H1 (cell line): ENCODE measurements at regions not wholly inside any gene's neighbourhood (a gene's known extent, or its start where the extent isn't known, plus 50 kb on each side); places are given as distances from the start of the nearest gene placed in this dataset.

ENCODE experiments used
- CTCF ChIA-PET: fragments of 300-600 bp; sonication (Branson Sonifier 250); formaldehyde crosslinking; loops from one replicate; lab custom pipeline; 2021; ENCODE audit not compliant: partially characterized antibody; lab: Charles Lee
- POLR2A ChIA-PET: fragments of 300-600 bp; sonication (Branson Sonifier 250); formaldehyde crosslinking; loops from one replicate; lab custom pipeline; 2021; ENCODE audit warnings: inconsistent platforms; ENCODE audit not compliant: partially characterized antibody; lab: Charles Lee
- DNase-seq, 2 experiments: peaks; one replicate each; pipeline versions ENCODE4 v3.0.0 to v3.0.0-alpha.2; 2010 to 2022; ENCODE audit warnings: low spot score in 2 of 2, low read depth in 1 of 2, mixed read lengths in 1 of 2
- FAIRE-seq: peaks from 2 replicates; lab custom pipeline; 2011; peaks lifted over from hg19 to GRCh38; lab: Jason Lieb, UNC
- H2AFZ ChIP-seq: 2 replicates; pipeline ENCODE4 v1.8.1; 2012; ENCODE audit warnings: low read length, inconsistent platforms
- H2AK5ac ChIP-seq: 2 replicates; pipeline ENCODE4 v1.6.1; 2013; ENCODE audit warnings: low read depth, low read length
- H2BK120ac ChIP-seq: replicated peaks from 2 replicates; pipeline ENCODE3; 2013; ENCODE audit warnings: low read depth, low read length, inconsistent platforms
- H2BK12ac ChIP-seq: 2 replicates; pipeline ENCODE4 v1.6.1; 2013; ENCODE audit warnings: low read depth, low read length
- H2BK15ac ChIP-seq: 2 replicates; pipeline ENCODE4 v1.6.1; 2013; ENCODE audit warnings: low read length
- H2BK20ac ChIP-seq: 2 replicates; pipeline ENCODE4 v1.6.1; 2013; ENCODE audit warnings: low read length
- H2BK5ac ChIP-seq: 2 replicates; pipeline ENCODE4 v1.6.1; 2013; ENCODE audit warnings: low read depth, low read length
- H3K14ac ChIP-seq: 2 replicates; pipeline ENCODE4 v1.6.1; 2013; ENCODE audit warnings: inconsistent platforms; ENCODE audit not compliant: insufficient read length
- H3K18ac ChIP-seq: 2 replicates; pipeline ENCODE4 v1.6.1; 2013; ENCODE audit warnings: low read length; ENCODE audit errors: extremely low read depth
- H3K23ac ChIP-seq: 2 replicates; pipeline ENCODE4 v1.6.1; 2013; ENCODE audit warnings: inconsistent platforms; ENCODE audit not compliant: insufficient read length
- H3K23me2 ChIP-seq: 2 replicates; pipeline ENCODE4 v1.6.1; 2013; ENCODE audit warnings: low read depth, low read length
- H3K27ac ChIP-seq: 2 replicates; pipeline ENCODE4 v1.6.1; 2011; ENCODE audit warnings: low read depth, low read length, inconsistent platforms
- H3K27me3 ChIP-seq, 4 experiments: replicated peaks in 1 of 4; 1 replicate in 1 of 4; 2 replicates in 3 of 4; pipeline versions ENCODE4 v1.6.1 to v1.8.1; 2011 to 2013; ENCODE audit warnings: low read length in 3 of 4, mild to moderate bottlenecking in 3 of 4, inconsistent platforms in 2 of 4, mixed read lengths in 2 of 4, moderate library complexity in 1 of 4; ENCODE audit not compliant: control insufficient read depth in 3 of 4, insufficient read depth in 3 of 4; ENCODE audit errors: extremely low read depth in 1 of 4
- H3K36me3 ChIP-seq, 4 experiments: 2 replicates each; pipeline versions ENCODE4 v1.6.1 to v1.8.1; 2011 to 2013; ENCODE audit warnings: mild to moderate bottlenecking in 4 of 4, low read length in 3 of 4, moderate library complexity in 2 of 4, control low read depth in 1 of 4, inconsistent platforms in 1 of 4; ENCODE audit not compliant: insufficient read depth in 4 of 4, control insufficient read depth in 2 of 4
- H3K4ac ChIP-seq: replicated peaks from 2 replicates; pipeline ENCODE3; 2013; ENCODE audit warnings: low read length, low read depth, mixed read lengths, inconsistent platforms; ENCODE audit not compliant: insufficient read length
- H3K4me1 ChIP-seq, 4 experiments: replicated peaks in 1 of 4; 1 replicate in 1 of 4; 2 replicates in 3 of 4; pipeline versions ENCODE4 v1.6.1 to v1.8.1; 2011 to 2013; ENCODE audit warnings: low read length in 3 of 4, inconsistent platforms in 2 of 4, mixed read lengths in 1 of 4; ENCODE audit not compliant: insufficient read depth in 4 of 4, control insufficient read depth in 3 of 4
- H3K4me2 ChIP-seq, 2 experiments: 2 replicates each; pipeline versions ENCODE4 v1.6.1 to v1.8.1; 2011 to 2013; ENCODE audit warnings: low read depth in 2 of 2, low read length in 2 of 2, control low read depth in 1 of 2, inconsistent platforms in 1 of 2, mild to moderate bottlenecking in 1 of 2; ENCODE audit not compliant: insufficient read depth in 1 of 2
- H3K4me3 ChIP-seq, 4 experiments: fragments of 200-600, 300-600 bp in 1 of 4; sonication (generic), shearing (Covaris generic), sonication (Bioruptor Twin) in 1 of 4; 2 replicates each; pipeline versions ENCODE4 v1.5.1 to v1.8.1; 2011 to 2016; ENCODE audit warnings: low read length in 4 of 4, low read depth in 3 of 4, control low read depth in 2 of 4, inconsistent platforms in 2 of 4, mild to moderate bottlenecking in 2 of 4, mixed read lengths in 1 of 4, moderate library complexity in 1 of 4; ENCODE audit not compliant: insufficient read depth in 2 of 4; ENCODE audit errors: extremely low read depth in 1 of 4
- H3K56ac ChIP-seq: replicated peaks from 2 replicates; pipeline ENCODE3; 2013; ENCODE audit warnings: low read depth, mild to moderate bottlenecking, mixed read lengths, low read length, inconsistent platforms; ENCODE audit not compliant: insufficient read length
- H3K79me1 ChIP-seq: 2 replicates; pipeline ENCODE4 v1.6.1; 2013; ENCODE audit warnings: low read depth, low read length, control low read depth
- H3K79me2 ChIP-seq, 2 experiments: 2 replicates each; pipeline versions ENCODE4 v1.6.1 to v1.8.1; 2012 to 2013; ENCODE audit warnings: low read length in 2 of 2, mild to moderate bottlenecking in 2 of 2, inconsistent platforms in 1 of 2; ENCODE audit not compliant: insufficient read depth in 2 of 2, control insufficient read depth in 1 of 2
- H3K9ac ChIP-seq, 4 experiments: replicated peaks in 1 of 4; 1 replicate in 1 of 4; 2 replicates in 3 of 4; pipeline versions ENCODE4 v1.6.1 to v1.8.1; 2011 to 2013; ENCODE audit warnings: low read depth in 3 of 4, low read length in 3 of 4, control low read depth in 2 of 4, mild to moderate bottlenecking in 2 of 4, moderate library complexity in 2 of 4, inconsistent platforms in 1 of 4; ENCODE audit errors: extremely low read depth in 1 of 4
- H3K9me3 ChIP-seq, 2 experiments: 2 replicates each; pipeline versions ENCODE4 v1.6.1 to v1.8.1; 2012 to 2013; ENCODE audit warnings: mild to moderate bottlenecking in 2 of 2, moderate library complexity in 2 of 2, control low read depth in 1 of 2, inconsistent platforms in 1 of 2, low read depth in 1 of 2, low read length in 1 of 2, mixed read lengths in 1 of 2; ENCODE audit not compliant: insufficient read depth in 2 of 2
- H4K20me1 ChIP-seq, 2 experiments: replicated peaks in 1 of 2; 2 replicates each; pipeline versions ENCODE3 to v1.8.1; 2011 to 2013; ENCODE audit warnings: inconsistent platforms in 2 of 2, low read length in 2 of 2, mild to moderate bottlenecking in 1 of 2; ENCODE audit not compliant: insufficient read depth in 2 of 2, control insufficient read depth in 1 of 2
- H4K5ac ChIP-seq: 2 replicates; pipeline ENCODE4 v1.6.1; 2013; ENCODE audit warnings: low read length, low read depth, mixed read lengths, inconsistent platforms; ENCODE audit not compliant: insufficient read length
- H4K8ac ChIP-seq: 2 replicates; pipeline ENCODE4 v1.8.0; 2013; ENCODE audit warnings: mild to moderate bottlenecking, moderate library complexity, low read length, inconsistent platforms; ENCODE audit not compliant: insufficient read depth; ENCODE audit errors: extremely low read depth
- H4K91ac ChIP-seq: replicated peaks from 2 replicates; pipeline ENCODE3; 2013; ENCODE audit warnings: low read length, mixed read lengths, inconsistent platforms; ENCODE audit not compliant: insufficient read length
- ASH2L ChIP-seq: fragments of 200-600, 300-600 bp; sonication (generic); IDR thresholded peaks from one replicate; pipeline ENCODE4 v1.7.1; 2017; ENCODE audit warnings: low read length
- ATF2 ChIP-seq: IDR thresholded peaks from 2 replicates; pipeline ENCODE4 v1.6.1; 2012; ENCODE audit warnings: low read length, inconsistent platforms
- EP300 ChIP-seq, 2 experiments: IDR thresholded peaks; 1 replicate in 1 of 2; 2 replicates in 1 of 2; pipeline ENCODE4 v1.6.1; 2011 to 2012; ENCODE audit warnings: low read depth in 2 of 2, low read length in 2 of 2, mild to moderate bottlenecking in 2 of 2, borderline replicate concordance in 1 of 2, inconsistent platforms in 1 of 2, moderate library complexity in 1 of 2
- GABPA ChIP-seq: IDR thresholded peaks from 2 replicates; pipeline ENCODE4 v1.6.1; 2011; ENCODE audit warnings: mild to moderate bottlenecking, low read length, moderate library complexity, borderline replicate concordance; ENCODE audit not compliant: insufficient read depth
- HDAC6 ChIP-seq: IDR thresholded peaks from one replicate; pipeline ENCODE4 v1.7.1; 2012; ENCODE audit warnings: low read depth, mild to moderate bottlenecking, inconsistent platforms, low read length, moderate library complexity
- NANOG ChIP-seq: IDR thresholded peaks from 2 replicates; pipeline ENCODE4 v1.6.1; 2011; ENCODE audit warnings: low read length, low read depth, mild to moderate bottlenecking, inconsistent platforms; ENCODE audit not compliant: insufficient read depth, poor library complexity, severe bottlenecking
- SIRT6 ChIP-seq: IDR thresholded peaks from one replicate; pipeline ENCODE4 v1.7.1; 2012; ENCODE audit warnings: low read length, inconsistent platforms
- SUZ12 ChIP-seq: fragments of 200-600 bp; sonication (generic); IDR thresholded peaks from 2 replicates; pipeline ENCODE4 v1.6.1; 2012; ENCODE audit warnings: mild to moderate bottlenecking, inconsistent platforms, low read length, moderate library complexity, mixed read lengths
- WGBS, 2 experiments: shearing (Covaris generic) in 1 of 2; methylation state at CpG; one replicate each; pipeline versions ENCODE4 v1.1.6 to v1.1.7; 2013 to 2015; ENCODE audit warnings: low lambda C conversion rate in 2 of 2, mixed read lengths in 2 of 2, inconsistent platforms in 1 of 2, low coverage in 1 of 2, missing lambda C conversion rate in 1 of 2; ENCODE audit not compliant: insufficient replicate concordance in 2 of 2, insufficient coverage in 1 of 2, insufficient read length in 1 of 2; ENCODE audit errors: extremely low coverage in 1 of 2, missing lambda C conversion rate in 1 of 2; 5-methylcytosine and 5-hydroxymethylcytosine counted together

GRCh38 chr18:33901894-33902512 lies 322.7 kb downstream of the NOL4 start:
- 95% methylated on average over 1 of the region's 1 CpG; no CpG with 5 or more reads in 1 of the 2 experiments for WGBS, 2 experiments

More at GRCh38 chr18:33901894-33902512, 322.7 kb downstream of the NOL4 start:
- Histone ChIP-seq H2BK20ac (no peak overlapping the region), H3K27me3 (no peaks in the 10 kb centered on the region), H4K8ac (no peak overlapping the region), H3K23ac (no peak overlapping the region), H3K4me2 (no peak overlapping the region), H2BK15ac (no peak overlapping the region), H3K14ac (no peak overlapping the region), H3K36me3 (no peaks in the 10 kb centered on the region), H3K56ac (no peak overlapping the region), H3K79me2 (no peaks in the 10 kb centered on the region), H3K4me3 (no peak overlapping the region), H3K79me1 (no peaks in the 10 kb centered on the region), H4K91ac (no peak overlapping the region), H3K18ac (no peak overlapping the region), H4K5ac (no peak overlapping the region)
- CTCF ChIA-PET = no interaction called here
- POLR2A ChIA-PET = no interaction called here
- DNase-seq = no peak
- TF ChIP-seq HDAC6 (no peak), GABPA (no peak), ATF2 (no peak), SIRT6 (no peak), ASH2L (no peak), SUZ12 (no peak), EP300 (IDR thresholded peaks at IDR 0.05; ENCODE audit: borderline replicate concordance in 1 of 2, low read depth in 2 of 2, low read length in 2 of 2) (no peak), NANOG (no peak)
- TF ChIP-seq, all 59 proteins: peak for 0
- Histone ChIP-seq H3K9me3 (peaks cover 17 to 44% of the 10 kb centered on the region in 2 experiments), H3K4ac (no peak overlapping the region), H2BK120ac (no peak overlapping the region), H2AFZ (no peak overlapping the region), H3K23me2 (no peaks in the 10 kb centered on the region), H3K9ac (no peak overlapping the region), H4K20me1 (no peaks in the 10 kb centered on the region), H3K4me1 (no peaks in the 10 kb centered on the region), H2AK5ac (no peak overlapping the region), H2BK5ac (no peak overlapping the region), H3K27ac (no peak overlapping the region), H2BK12ac (no peak overlapping the region)
- FAIRE-seq = no peak
